ENCODE measurements at regions not wholly inside any gene's neighbourhood (a gene's known extent, or its start where the extent isn't known, plus 50 kb on each side); places are given as distances from the start of the nearest gene placed in this dataset.

DNA sequence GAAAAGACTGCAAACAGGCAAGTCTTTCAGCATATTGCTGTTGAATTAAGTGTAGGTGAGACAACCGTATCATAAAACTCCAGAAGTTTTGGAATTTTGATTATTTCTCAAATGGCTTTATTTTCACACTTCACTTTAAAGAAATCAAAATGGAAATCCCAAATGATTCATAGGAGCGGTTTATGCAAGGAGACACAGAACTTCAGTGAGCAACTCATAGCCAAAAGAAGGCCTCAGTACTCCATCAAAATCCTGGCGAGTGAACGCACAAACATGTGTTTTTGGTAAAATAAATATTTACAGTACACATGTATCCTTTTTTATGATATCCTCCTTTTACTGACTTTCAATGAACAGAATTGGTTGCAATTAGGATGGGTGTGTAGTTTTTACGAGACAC, 140.4 kb upstream of the APCDD1 start:
- no peaks in the 10 kb centered on the region for H3K9me3 ChIP-seq (ENCODE audit: control insufficient read depth in 3 of 3, low read length in 3 of 3)
- no peaks in the 10 kb centered on the region for H3K36me3 ChIP-seq (ENCODE audit: control insufficient read depth in 3 of 3, insufficient read depth in 3 of 3, low read length in 3 of 3)
- no peak overlapping the region for H3K27ac ChIP-seq (ENCODE audit: low read depth, low read length)
- H3K9ac ChIP-seq (ENCODE audit: low read depth in 1 of 3, low read length in 3 of 3), result no peak overlapping the region
- no peaks in the 10 kb centered on the region for H3K4me1 ChIP-seq (ENCODE audit: control insufficient read depth in 3 of 3, insufficient read depth in 3 of 3, low read length in 3 of 3)
- peaks cover 2 to 5% (median 4%) of the 10 kb centered on the region in 3 donors for H3K27me3 ChIP-seq (ENCODE audit: control insufficient read depth in 3 of 3, insufficient read depth in 3 of 3, low read length in 3 of 3)
- H3K4me3 ChIP-seq (ENCODE audit: low read length in 3 of 3), result no peak overlapping the region

DNA sequence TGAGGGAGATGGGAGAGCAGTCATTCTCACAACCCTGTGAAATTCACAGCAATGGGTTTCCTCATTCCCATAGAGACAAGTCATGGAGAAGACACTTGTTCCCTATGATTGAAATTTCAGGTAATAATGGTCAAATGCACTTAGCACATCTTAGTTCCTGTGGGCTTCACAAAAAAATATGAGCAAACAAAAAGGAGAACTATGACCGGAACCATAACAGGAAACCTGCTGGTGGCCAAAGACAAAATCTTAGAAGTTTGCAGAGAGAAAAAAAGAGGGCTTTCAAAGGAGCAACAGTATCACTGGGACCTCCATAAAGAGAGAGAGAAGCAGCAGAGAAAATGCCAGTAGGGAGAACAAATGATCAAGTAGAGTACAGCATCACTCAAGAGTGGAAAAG, 138.9 kb upstream of the APCDD1 start:
- H3K27ac ChIP-seq (ENCODE audit: low read depth, low read length), result no peak overlapping the region
- no peaks in the 10 kb centered on the region for H3K4me1 ChIP-seq (ENCODE audit: control insufficient read depth in 3 of 3, insufficient read depth in 3 of 3, low read length in 3 of 3)
- no peak overlapping the region for H3K4me3 ChIP-seq (ENCODE audit: low read length in 3 of 3)
- H3K9ac ChIP-seq (ENCODE audit: low read depth in 1 of 3, low read length in 3 of 3), result no peak overlapping the region
- H3K9me3 ChIP-seq (ENCODE audit: control insufficient read depth in 3 of 3, low read length in 3 of 3), result no peaks in the 10 kb centered on the region
- H3K36me3 ChIP-seq (ENCODE audit: control insufficient read depth in 3 of 3, insufficient read depth in 3 of 3, low read length in 3 of 3), result no peaks in the 10 kb centered on the region
- peaks cover 0 to 5% (median 4%) of the 10 kb centered on the region in 3 donors for H3K27me3 ChIP-seq (ENCODE audit: control insufficient read depth in 3 of 3, insufficient read depth in 3 of 3, low read length in 3 of 3)

DNA sequence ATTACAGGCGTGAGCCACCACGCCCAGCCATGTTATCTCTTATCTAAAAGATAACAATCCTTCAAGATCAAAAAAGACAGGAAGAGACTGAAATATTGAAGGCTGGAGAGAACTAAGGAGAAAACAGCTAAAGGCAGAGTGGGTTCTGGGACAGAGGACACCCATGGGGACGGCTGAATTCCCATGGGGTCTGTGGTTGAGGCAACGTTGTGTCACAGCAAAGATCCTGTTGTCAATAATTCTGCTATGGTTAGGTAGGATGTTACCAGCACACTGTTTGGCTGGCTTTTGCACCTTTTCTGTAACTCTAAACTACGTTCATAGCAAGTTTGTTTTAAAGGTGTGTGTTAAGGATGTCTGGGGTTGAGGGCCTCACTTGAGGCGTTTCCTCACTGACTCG, 137.7 kb upstream of the APCDD1 start:
- H3K4me3 ChIP-seq (ENCODE audit: low read length in 3 of 3), result no peak overlapping the region
- no peaks in the 10 kb centered on the region for H3K36me3 ChIP-seq (ENCODE audit: control insufficient read depth in 3 of 3, insufficient read depth in 3 of 3, low read length in 3 of 3)
- H3K4me1 ChIP-seq (ENCODE audit: control insufficient read depth in 3 of 3, insufficient read depth in 3 of 3, low read length in 3 of 3), result no peaks in the 10 kb centered on the region
- no peak overlapping the region for H3K9ac ChIP-seq (ENCODE audit: low read depth in 1 of 3, low read length in 3 of 3)
- no peaks in the 10 kb centered on the region for H3K9me3 ChIP-seq (ENCODE audit: control insufficient read depth in 3 of 3, low read length in 3 of 3)
- peaks cover 1 to 5% (median 2%) of the 10 kb centered on the region in 3 donors for H3K27me3 ChIP-seq (ENCODE audit: control insufficient read depth in 3 of 3, insufficient read depth in 3 of 3, low read length in 3 of 3)
- no peak overlapping the region for H3K27ac ChIP-seq (ENCODE audit: low read depth, low read length)

DNA sequence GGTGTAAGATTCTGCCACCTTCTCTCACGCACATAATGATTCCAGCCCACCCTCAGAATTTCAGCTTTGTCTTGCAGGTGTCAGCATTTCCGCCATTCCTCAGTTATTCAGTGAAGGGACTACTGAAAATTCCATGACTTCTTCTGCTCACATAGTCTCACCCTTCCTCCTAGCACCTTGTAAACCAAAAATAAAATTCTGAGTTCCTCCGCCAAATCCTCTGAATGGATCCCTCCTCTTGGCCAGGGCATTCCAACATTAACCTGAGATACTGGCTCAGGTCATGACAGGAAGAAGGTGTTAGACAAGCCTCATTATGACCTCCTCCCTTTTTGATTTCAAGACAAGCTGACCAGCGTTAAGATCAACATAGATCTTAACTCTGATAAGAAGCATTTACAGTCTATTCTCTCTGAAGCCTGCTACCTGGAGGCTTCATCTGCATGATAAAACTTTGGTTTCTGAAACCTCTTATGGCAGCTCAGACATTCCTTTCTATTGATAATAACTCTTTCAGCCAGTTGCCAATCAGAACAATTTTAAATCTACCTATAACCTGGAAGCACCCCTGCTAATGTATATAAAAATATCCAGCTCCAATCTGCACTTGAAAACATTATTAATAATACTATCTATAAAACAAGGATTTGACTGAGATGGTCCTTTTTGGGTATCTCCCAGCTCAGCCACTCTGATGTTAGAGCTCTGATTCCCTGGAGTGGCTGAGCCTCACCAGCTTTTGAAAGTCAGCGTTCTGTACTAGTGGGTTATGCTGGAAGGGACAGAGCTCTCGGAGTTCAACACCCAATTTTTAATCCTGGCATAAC, 136.4 kb upstream of the APCDD1 start:
- H3K36me3 ChIP-seq (ENCODE audit: control insufficient read depth in 3 of 3, insufficient read depth in 3 of 3, low read length in 3 of 3), result no peaks in the 10 kb centered on the region
- no peaks in the 10 kb centered on the region for H3K9me3 ChIP-seq (ENCODE audit: control insufficient read depth in 3 of 3, low read length in 3 of 3)
- no peak overlapping the region for H3K27ac ChIP-seq (ENCODE audit: low read depth, low read length)
- peaks cover 0 to 5% (median 5%) of the 10 kb centered on the region in 3 donors for H3K27me3 ChIP-seq (ENCODE audit: control insufficient read depth in 3 of 3, insufficient read depth in 3 of 3, low read length in 3 of 3)
- no peaks in the 10 kb centered on the region for H3K4me1 ChIP-seq (ENCODE audit: control insufficient read depth in 3 of 3, insufficient read depth in 3 of 3, low read length in 3 of 3)
- H3K4me3 ChIP-seq (ENCODE audit: low read length in 3 of 3), result no peak overlapping the region
- no peak overlapping the region for H3K9ac ChIP-seq (ENCODE audit: low read depth in 1 of 3, low read length in 3 of 3)

DNA sequence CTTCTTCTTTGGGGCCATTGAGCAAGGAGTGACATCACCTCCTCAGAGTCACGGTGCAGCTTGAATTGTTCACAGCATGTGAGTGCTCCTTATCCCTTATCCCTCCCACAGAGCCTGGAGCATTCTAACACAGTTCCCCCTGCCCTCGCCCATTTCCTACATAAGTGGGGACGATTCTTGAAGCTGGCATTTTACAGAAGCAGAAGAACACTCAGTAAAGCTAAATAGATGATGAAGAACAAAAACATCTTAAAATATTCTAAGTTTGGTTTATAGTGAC, 135.8 kb upstream of the APCDD1 start:
- H3K4me1 ChIP-seq (ENCODE audit: control insufficient read depth in 3 of 3, insufficient read depth in 3 of 3, low read length in 3 of 3), result no peaks in the 10 kb centered on the region
- no peak overlapping the region for H3K9ac ChIP-seq (ENCODE audit: low read depth in 1 of 3, low read length in 3 of 3)
- no peak overlapping the region for H3K4me3 ChIP-seq (ENCODE audit: low read length in 3 of 3)
- H3K27me3 ChIP-seq (ENCODE audit: control insufficient read depth in 3 of 3, insufficient read depth in 3 of 3, low read length in 3 of 3), result peaks cover 0 to 5% (median 5%) of the 10 kb centered on the region in 3 donors
- no peak overlapping the region for H3K27ac ChIP-seq (ENCODE audit: low read depth, low read length)
- H3K9me3 ChIP-seq (ENCODE audit: control insufficient read depth in 3 of 3, low read length in 3 of 3), result no peaks in the 10 kb centered on the region
- H3K36me3 ChIP-seq (ENCODE audit: control insufficient read depth in 3 of 3, insufficient read depth in 3 of 3, low read length in 3 of 3), result no peaks in the 10 kb centered on the region

DNA sequence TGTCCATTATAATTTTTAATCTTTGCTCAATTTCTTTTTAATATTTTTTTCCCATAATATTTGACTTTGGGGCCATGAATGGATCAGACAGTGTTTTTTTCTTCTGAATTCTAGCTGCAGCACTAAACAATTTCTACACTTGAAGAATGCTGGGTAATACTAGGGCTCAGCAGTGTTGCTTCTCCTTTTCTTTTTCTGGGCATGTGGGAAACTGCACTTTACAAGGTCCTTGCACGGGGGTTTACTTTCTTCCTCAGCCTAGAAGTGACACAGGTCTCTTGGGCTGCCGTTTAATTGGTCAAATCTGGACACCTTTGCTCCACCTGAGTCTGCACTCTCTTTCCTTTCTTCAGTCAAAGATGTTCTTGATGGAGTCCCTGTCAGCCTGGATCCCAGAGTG, 135.4 kb upstream of the APCDD1 start:
- Histone ChIP-seq H3K27me3 (ENCODE audit: control insufficient read depth in 3 of 3, insufficient read depth in 3 of 3, low read length in 3 of 3) (peaks cover 0 to 5% (median 5%) of the 10 kb centered on the region in 3 donors), H3K36me3 (ENCODE audit: control insufficient read depth in 3 of 3, insufficient read depth in 3 of 3, low read length in 3 of 3) (no peaks in the 10 kb centered on the region), H3K4me3 (ENCODE audit: low read length in 3 of 3) (no peak overlapping the region), H3K4me1 (ENCODE audit: control insufficient read depth in 3 of 3, insufficient read depth in 3 of 3, low read length in 3 of 3) (no peaks in the 10 kb centered on the region), H3K9me3 (ENCODE audit: control insufficient read depth in 3 of 3, low read length in 3 of 3) (no peaks in the 10 kb centered on the region), H3K9ac (ENCODE audit: low read depth in 1 of 3, low read length in 3 of 3) (no peak overlapping the region), H3K27ac (ENCODE audit: low read depth, low read length) (no peak overlapping the region)

DNA sequence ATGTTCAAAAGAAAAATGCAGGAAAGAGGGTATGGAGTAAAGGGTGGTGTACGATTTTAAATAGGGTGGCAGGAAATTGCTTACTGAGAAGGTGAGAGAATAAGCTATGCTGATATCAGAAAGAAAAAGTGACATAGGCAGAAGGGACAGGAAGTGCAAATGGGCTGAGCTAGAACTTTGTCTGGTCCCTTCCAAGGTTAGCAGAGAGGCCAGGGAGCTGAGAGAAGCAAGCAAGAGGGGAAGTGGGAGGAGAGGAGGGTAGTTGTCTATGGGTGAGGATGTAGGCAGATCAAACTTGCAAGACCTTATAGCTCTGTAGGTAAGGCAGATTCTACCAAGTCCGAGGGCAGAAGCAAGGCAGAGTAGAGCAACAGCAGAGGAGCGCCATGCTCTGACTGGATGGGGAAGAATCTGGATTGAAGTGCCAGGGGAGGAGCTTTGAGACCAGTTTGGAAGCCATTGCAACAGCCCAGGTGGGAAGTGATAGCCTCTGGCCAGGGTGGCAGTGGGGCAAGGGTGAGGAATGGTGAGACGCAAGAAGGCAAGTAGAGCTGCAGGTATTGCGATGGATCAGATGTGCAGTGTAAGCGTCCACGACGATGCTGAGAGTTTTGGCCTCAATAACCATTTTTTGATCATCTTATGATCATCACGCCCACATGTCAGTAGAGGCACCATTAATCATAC, 134.4 kb upstream of the APCDD1 start:
- Histone ChIP-seq H3K27ac (ENCODE audit: low read depth, low read length) (no peak overlapping the region), H3K9ac (ENCODE audit: low read depth in 1 of 3, low read length in 3 of 3) (no peak overlapping the region), H3K4me3 (ENCODE audit: low read length in 3 of 3) (no peak overlapping the region), H3K9me3 (ENCODE audit: control insufficient read depth in 3 of 3, low read length in 3 of 3) (no peaks in the 10 kb centered on the region), H3K36me3 (ENCODE audit: control insufficient read depth in 3 of 3, insufficient read depth in 3 of 3, low read length in 3 of 3) (no peaks in the 10 kb centered on the region), H3K4me1 (ENCODE audit: control insufficient read depth in 3 of 3, insufficient read depth in 3 of 3, low read length in 3 of 3) (no peaks in the 10 kb centered on the region), H3K27me3 (ENCODE audit: control insufficient read depth in 3 of 3, insufficient read depth in 3 of 3, low read length in 3 of 3) (peaks cover 0 to 5% (median 5%) of the 10 kb centered on the region in 3 donors)

DNA sequence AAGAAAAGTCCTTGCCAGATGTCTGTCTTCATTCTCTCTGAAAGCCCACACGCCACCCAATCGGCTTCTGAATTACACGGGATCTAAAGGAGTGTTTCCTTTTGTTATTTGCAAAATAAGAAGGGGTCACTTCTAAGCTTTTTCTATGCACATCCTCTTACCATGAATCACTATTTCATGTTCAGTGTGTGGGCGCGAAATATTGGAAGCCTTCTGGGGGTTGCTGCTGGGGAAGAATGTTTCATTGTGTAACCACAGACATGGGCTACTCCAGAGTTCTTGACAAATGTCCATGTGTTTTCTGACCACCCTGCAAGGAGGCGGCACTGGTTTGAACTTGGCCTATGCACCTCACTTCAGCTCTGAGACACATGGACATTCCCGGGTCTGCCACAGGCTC, 133.6 kb upstream of the APCDD1 start:
- Histone ChIP-seq H3K9ac (ENCODE audit: low read depth in 1 of 3, low read length in 3 of 3) (no peak overlapping the region), H3K4me3 (ENCODE audit: low read length in 3 of 3) (no peak overlapping the region), H3K36me3 (ENCODE audit: control insufficient read depth in 3 of 3, insufficient read depth in 3 of 3, low read length in 3 of 3) (no peaks in the 10 kb centered on the region), H3K9me3 (ENCODE audit: control insufficient read depth in 3 of 3, low read length in 3 of 3) (no peaks in the 10 kb centered on the region), H3K27ac (ENCODE audit: low read depth, low read length) (no peak overlapping the region), H3K4me1 (ENCODE audit: control insufficient read depth in 3 of 3, insufficient read depth in 3 of 3, low read length in 3 of 3) (no peaks in the 10 kb centered on the region), H3K27me3 (ENCODE audit: control insufficient read depth in 3 of 3, insufficient read depth in 3 of 3, low read length in 3 of 3) (peaks cover 0 to 5% (median 5%) of the 10 kb centered on the region in 3 donors)

DNA sequence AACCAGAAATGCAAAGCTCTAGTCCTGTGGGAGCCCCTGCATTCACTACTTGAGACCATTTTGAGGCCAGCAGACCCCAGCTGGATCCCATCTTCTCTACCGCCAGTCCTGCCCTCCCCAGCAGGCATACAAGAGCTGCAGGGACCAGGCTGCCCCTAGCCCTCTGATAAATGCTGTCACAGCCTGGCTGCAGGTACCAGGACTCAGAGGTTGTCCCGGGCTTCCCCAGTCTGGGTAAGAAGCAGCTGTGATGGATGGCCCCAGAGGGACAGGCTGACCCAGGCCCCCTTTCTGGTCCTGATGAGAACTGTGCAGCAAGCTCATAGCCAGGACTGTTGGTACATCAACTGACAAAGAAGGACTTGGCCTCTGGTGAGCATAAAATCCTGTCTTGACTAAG, 132.9 kb upstream of the APCDD1 start:
- Histone ChIP-seq H3K27me3 (ENCODE audit: control insufficient read depth in 3 of 3, insufficient read depth in 3 of 3, low read length in 3 of 3) (peaks cover 0 to 5% (median 5%) of the 10 kb centered on the region in 3 donors), H3K9ac (ENCODE audit: low read depth in 1 of 3, low read length in 3 of 3) (no peak overlapping the region), H3K4me1 (ENCODE audit: control insufficient read depth in 3 of 3, insufficient read depth in 3 of 3, low read length in 3 of 3) (no peaks in the 10 kb centered on the region), H3K4me3 (ENCODE audit: low read length in 3 of 3) (no peak overlapping the region), H3K36me3 (ENCODE audit: control insufficient read depth in 3 of 3, insufficient read depth in 3 of 3, low read length in 3 of 3) (no peaks in the 10 kb centered on the region), H3K27ac (ENCODE audit: low read depth, low read length) (no peak overlapping the region), H3K9me3 (ENCODE audit: control insufficient read depth in 3 of 3, low read length in 3 of 3) (no peaks in the 10 kb centered on the region)

DNA sequence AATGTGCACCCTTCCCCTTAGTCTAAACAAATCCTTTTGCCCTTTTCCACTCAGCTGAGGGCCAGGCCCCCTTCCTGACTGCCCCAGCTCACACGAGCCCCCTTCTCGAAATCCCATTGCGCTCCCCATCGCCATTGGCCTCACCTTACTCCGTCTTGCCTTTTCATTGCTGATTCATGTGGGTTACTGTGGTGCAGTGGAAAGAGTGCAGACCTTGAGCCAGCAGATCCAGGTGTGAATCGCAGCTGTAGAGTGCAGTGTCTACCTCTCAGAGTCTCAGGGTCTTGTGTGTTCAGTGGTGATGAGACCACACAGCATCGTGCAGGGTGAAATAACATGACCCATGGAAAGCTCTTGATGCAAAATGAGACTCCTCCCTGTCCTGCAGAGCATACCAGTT, 132.4 kb upstream of the APCDD1 start:
- Histone ChIP-seq H3K27ac (ENCODE audit: low read depth, low read length) (no peak overlapping the region), H3K27me3 (ENCODE audit: control insufficient read depth in 3 of 3, insufficient read depth in 3 of 3, low read length in 3 of 3) (peaks cover 0 to 5% (median 5%) of the 10 kb centered on the region in 3 donors), H3K36me3 (ENCODE audit: control insufficient read depth in 3 of 3, insufficient read depth in 3 of 3, low read length in 3 of 3) (no peaks in the 10 kb centered on the region), H3K4me1 (ENCODE audit: control insufficient read depth in 3 of 3, insufficient read depth in 3 of 3, low read length in 3 of 3) (no peaks in the 10 kb centered on the region), H3K4me3 (ENCODE audit: low read length in 3 of 3) (no peak overlapping the region), H3K9ac (ENCODE audit: low read depth in 1 of 3, low read length in 3 of 3) (no peak overlapping the region), H3K9me3 (ENCODE audit: control insufficient read depth in 3 of 3, low read length in 3 of 3) (no peaks in the 10 kb centered on the region)

Data from skeletal muscle tissue (tissue), 3 donors.